SK-N-SH (cell line): ENCODE measurements at regions not wholly inside any gene's neighbourhood (a gene's known extent, or its start where the extent isn't known, plus 50 kb on each side); places are given as distances from the start of the nearest gene placed in this dataset.

ENCODE experiments used
- CTCF ChIA-PET: fragments of 300-600, 350-600 bp; formaldehyde crosslinking; extraction: SDS; loops from one replicate; lab custom pipeline; 2021; lab: Yijun Ruan, JAX
- POLR2A ChIA-PET: fragments of 350-600 bp; sonication (Branson Sonifier 250); formaldehyde crosslinking; extraction: SDS; loops from one replicate; lab custom pipeline; 2020; ENCODE audit warnings: antibody characterized with exemption, inconsistent platforms; lab: Yijun Ruan, JAX
- DNase-seq: peaks from one replicate; pipeline ENCODE4 v3.0.0; 2012
- H2AFZ ChIP-seq: fragments of 200-600 bp; sonication (generic); 2 replicates; pipeline ENCODE4 v1.8.1; 2016; ENCODE audit warnings: antibody characterized with exemption, mild to moderate bottlenecking, low read depth
- H3F3A ChIP-seq: fragments of 200-600 bp; sonication (generic); replicated peaks from 2 replicates; pipeline ENCODE3; 2016; ENCODE audit warnings: antibody characterized with exemption, mild to moderate bottlenecking; ENCODE audit not compliant: insufficient read depth
- H3K27ac ChIP-seq, 2 experiments: fragments of 200-500 bp in 1 of 2; fragments of 200-600 bp in 1 of 2; sonication (Bioruptor generic) in 1 of 2; sonication (generic), shearing (Covaris generic) in 1 of 2; 2 replicates each; pipeline versions ENCODE4 v1.5.1 to v1.6.1; 2014 to 2016; ENCODE audit warnings: low read depth in 2 of 2, inconsistent platforms in 1 of 2, low read length in 1 of 2, mild to moderate bottlenecking in 1 of 2, mixed read lengths in 1 of 2
- H3K27me3 ChIP-seq: fragments of 200-600 bp; sonication (generic), shearing (Covaris generic); 2 replicates; pipeline ENCODE4 v1.6.1; 2016; ENCODE audit warnings: mixed run types; ENCODE audit not compliant: insufficient read depth
- H3K36me3 ChIP-seq, 2 experiments: fragments of 200-500 bp in 1 of 2; fragments of 200-600 bp in 1 of 2; sonication (Bioruptor generic) in 1 of 2; sonication (generic) in 1 of 2; replicated peaks in 1 of 2; 2 replicates each; pipeline versions ENCODE3 to v1.5.1; 2014 to 2016; ENCODE audit warnings: low read length in 1 of 2, mild to moderate bottlenecking in 1 of 2; ENCODE audit not compliant: insufficient read depth in 2 of 2, control insufficient read depth in 1 of 2
- H3K4me1 ChIP-seq, 2 experiments: fragments of 200-500 bp in 1 of 2; fragments of 200-600 bp in 1 of 2; sonication (Bioruptor generic) in 1 of 2; sonication (generic), shearing (Covaris generic) in 1 of 2; 2 replicates each; pipeline versions ENCODE4 v1.5.1 to v1.6.1; 2014 to 2016; ENCODE audit warnings: low read depth in 1 of 2, low read length in 1 of 2, mixed run types in 1 of 2; ENCODE audit not compliant: insufficient read depth in 2 of 2, control insufficient read depth in 1 of 2
- H3K4me2 ChIP-seq: fragments of 200-600 bp; sonication (generic), shearing (Covaris generic); 2 replicates; pipeline ENCODE4 v1.6.1; 2017; ENCODE audit warnings: mixed run types
- H3K4me3 ChIP-seq, 2 experiments: fragments of 200-500 bp in 1 of 2; fragments of 200-600 bp in 1 of 2; sonication (Bioruptor generic) in 1 of 2; sonication (generic), shearing (Covaris generic) in 1 of 2; 2 replicates each; pipeline versions ENCODE4 v1.5.1 to v1.8.1; 2014 to 2016; ENCODE audit warnings: low read depth in 2 of 2, inconsistent platforms in 1 of 2, low read length in 1 of 2, mild to moderate bottlenecking in 1 of 2, mixed read lengths in 1 of 2, moderate library complexity in 1 of 2
- H3K79me2 ChIP-seq: fragments of 200-600 bp; sonication (generic); 2 replicates; pipeline ENCODE4 v1.8.1; 2017; ENCODE audit warnings: mild to moderate bottlenecking; ENCODE audit not compliant: insufficient read depth
- H3K9ac ChIP-seq: fragments of 200-600 bp; sonication (generic); 2 replicates; pipeline ENCODE4 v1.6.1; 2017; ENCODE audit warnings: mixed run types
- H3K9me2 ChIP-seq: fragments of 200-600 bp; sonication (generic); 2 replicates; pipeline ENCODE4 v1.6.1; 2017; ENCODE audit warnings: mixed run types
- H3K9me3 ChIP-seq: fragments of 200-600 bp; sonication (generic); 2 replicates; pipeline ENCODE4 v1.6.1; 2017; ENCODE audit warnings: mixed run types, mild to moderate bottlenecking, moderate library complexity
- H4K20me1 ChIP-seq: fragments of 200-600 bp; sonication (generic); 2 replicates; pipeline ENCODE4 v1.6.1; 2017; ENCODE audit warnings: mild to moderate bottlenecking, mixed run types; ENCODE audit not compliant: insufficient read depth
- ELF1 ChIP-seq: IDR thresholded peaks from 2 replicates; pipeline ENCODE4 v1.4.0; 2012
- EP300 ChIP-seq, 2 experiments: IDR thresholded peaks; 2 replicates each; pipeline versions ENCODE4 v1.4.0 to v1.6.1; 2012; ENCODE audit warnings: borderline replicate concordance in 1 of 2, low read depth in 1 of 2, low read length in 1 of 2
- GABPA ChIP-seq: IDR thresholded peaks from 2 replicates; pipeline ENCODE4 v1.4.0; 2012; ENCODE audit warnings: low read depth, mild to moderate bottlenecking
- GATA2 ChIP-seq: sonication (generic); formaldehyde crosslinking; IDR thresholded peaks from 2 replicates; pipeline ENCODE4 v1.5.0; 2020; ENCODE audit warnings: mild to moderate bottlenecking, missing genetic modification reagents
- IRF3 ChIP-seq: fragments of 150-350 bp; IDR thresholded peaks from 2 replicates; pipeline ENCODE4 v1.6.1; 2016; ENCODE audit warnings: mild to moderate bottlenecking, low read depth, low read length
- JUND ChIP-seq: IDR thresholded peaks from 2 replicates; pipeline ENCODE4 v1.4.0; 2012
- MAX ChIP-seq: IDR thresholded peaks from 2 replicates; pipeline ENCODE4 v1.4.0; 2012; ENCODE audit warnings: low read depth
- NRF1 ChIP-seq: IDR thresholded peaks from 2 replicates; pipeline ENCODE4 v1.6.1; 2012; ENCODE audit warnings: low read depth, mild to moderate bottlenecking, low read length
- PBX3 ChIP-seq: IDR thresholded peaks from 2 replicates; pipeline ENCODE4; 2012
- POLR2AphosphoS5 ChIP-seq: IDR thresholded peaks from 2 replicates; pipeline ENCODE4 v1.6.1; 2012; ENCODE audit warnings: low read depth, low read length
- RFX5 ChIP-seq: IDR thresholded peaks from 2 replicates; pipeline ENCODE4 v1.6.1; 2012; ENCODE audit warnings: mild to moderate bottlenecking, improper control_type of control experiment, low read length
- SIN3A ChIP-seq: IDR thresholded peaks from 2 replicates; pipeline ENCODE4 v1.6.1; 2012; ENCODE audit warnings: low read depth, mild to moderate bottlenecking, low read length, moderate library complexity, borderline replicate concordance
- TAF1 ChIP-seq: IDR thresholded peaks from 2 replicates; pipeline ENCODE4 v1.6.1; 2012; ENCODE audit warnings: low read depth, mild to moderate bottlenecking, low read length, moderate library complexity, borderline replicate concordance
- TCF12 ChIP-seq: IDR thresholded peaks from 2 replicates; pipeline ENCODE4 v1.4.0; 2012
- TEAD4 ChIP-seq: IDR thresholded peaks from 2 replicates; pipeline ENCODE4 v1.4.0; 2012; ENCODE audit warnings: mild to moderate bottlenecking, borderline replicate concordance; ENCODE audit not compliant: insufficient read depth
- USF2 ChIP-seq: fragments of 150-350 bp; IDR thresholded peaks from 2 replicates; pipeline ENCODE4 v1.6.1; 2017; ENCODE audit warnings: antibody characterized with exemption, low read length, low read depth, borderline replicate concordance
- YY1 ChIP-seq: IDR thresholded peaks from 2 replicates; pipeline ENCODE4 v1.4.0; 2012; ENCODE audit warnings: low read depth, mild to moderate bottlenecking
- ZBTB33 ChIP-seq: IDR thresholded peaks from 2 replicates; pipeline ENCODE4 v1.4.0; 2012; ENCODE audit warnings: low read depth, borderline replicate concordance
- WGBS: methylation state at CpG from one replicate; pipeline ENCODE4 v1.1.6; 2017; ENCODE audit warnings: low lambda C conversion rate; 5-methylcytosine and 5-hydroxymethylcytosine counted together

DNA sequence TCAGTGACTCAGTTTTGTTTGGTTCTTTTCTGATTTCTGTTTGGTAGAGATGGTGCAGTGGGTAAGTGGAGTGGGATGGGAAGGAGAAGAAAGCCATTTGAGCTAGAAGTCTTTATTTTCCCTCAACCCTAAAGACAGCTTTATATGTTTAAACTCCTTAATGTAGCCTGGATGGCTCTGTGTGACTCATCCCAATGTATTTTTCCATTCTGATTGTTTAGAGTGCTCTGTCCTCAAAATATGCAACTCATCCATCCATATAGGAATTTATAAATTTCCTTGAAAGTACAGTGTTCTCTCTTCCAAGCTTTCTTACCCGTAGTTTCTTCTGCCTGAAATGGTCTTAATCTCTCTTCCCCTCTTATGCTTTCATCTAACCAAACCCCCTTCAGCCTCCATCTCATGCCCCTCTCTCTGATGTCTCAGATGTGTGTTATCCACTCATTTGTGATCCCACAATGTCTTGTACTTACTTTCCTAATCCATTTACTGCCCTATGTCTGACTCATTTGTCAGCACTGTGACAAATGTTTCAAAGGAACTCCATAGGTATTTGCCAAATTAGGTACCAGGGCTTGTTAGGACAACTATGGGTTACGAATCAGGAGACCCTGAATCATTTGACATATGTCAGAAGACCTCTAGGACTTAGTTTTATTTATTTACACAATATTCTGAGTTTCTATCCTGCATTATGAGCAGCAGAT, 217.5 kb upstream of the SGCD start:
- no peaks in the 10 kb centered on the region for H3K79me2 ChIP-seq
- no peak for DNase-seq
- ChIA-PET POLR2A (no interaction called here), CTCF (no interaction called here)
- no peaks in the 10 kb centered on the region for H3K4me1 ChIP-seq
- no peak overlapping the region for H3K27ac ChIP-seq
- H3K27me3 ChIP-seq, result no peaks in the 10 kb centered on the region
- no peak overlapping the region for H3K4me2 ChIP-seq
- H4K20me1 ChIP-seq, result no peaks in the 10 kb centered on the region
- 25% methylated on average over 2 of the region's 2 CpGs for WGBS
- no peaks in the 10 kb centered on the region for H3K36me3 ChIP-seq
- peak; percentile 25; the same call in 1 of the 2 replicates for TF ChIP-seq PBX3
- TF ChIP-seq USF2, result no peak
- TF ChIP-seq, all 33 proteins: peak for 1
- Histone ChIP-seq H3F3A (no peaks in the 10 kb centered on the region), H3K9me2 (no peaks in the 10 kb centered on the region), H3K9ac (no peak overlapping the region), H3K9me3 (no peaks in the 10 kb centered on the region), H2AFZ (no peak overlapping the region), H3K4me3 (no peak overlapping the region)

- no peaks in the 10 kb centered on the region for H3K27me3 ChIP-seq
- H3K27ac ChIP-seq, result no peak overlapping the region
- no peaks in the 10 kb centered on the region for H3K4me1 ChIP-seq
- H4K20me1 ChIP-seq, result no peaks in the 10 kb centered on the region
- DNase-seq, result no peak
- POLR2A ChIA-PET, result no interaction called here
- H3K4me3 ChIP-seq, result no peak overlapping the region
- CTCF ChIA-PET, result no interaction called here
- no peaks in the 10 kb centered on the region for H3K9me2 ChIP-seq
- WGBS, result 53% methylated on average over 4 of the region's 4 CpGs
- H3K4me2 ChIP-seq, result no peak overlapping the region
- H3K9me3 ChIP-seq, result no peaks in the 10 kb centered on the region
- H2AFZ ChIP-seq, result no peak overlapping the region
- H3K36me3 ChIP-seq, result no peaks in the 10 kb centered on the region
- no peaks in the 10 kb centered on the region for H3F3A ChIP-seq
- H3K79me2 ChIP-seq, result no peaks in the 10 kb centered on the region
- H3K9ac ChIP-seq, result no peak overlapping the region
- TF ChIP-seq POLR2AphosphoS5 (no peak), MAX (no peak), RFX5 (no peak), NRF1 (no peak), ZBTB33 (no peak), EP300 (IDR thresholded peaks at IDR 0.05; ENCODE audit: borderline replicate concordance in 1 of 2, low read depth in 1 of 2, low read length in 1 of 2) (no peak), GABPA (no peak), JUND (no peak), TEAD4 (no peak), YY1 (no peak), SIN3A (no peak), TCF12 (no peak), IRF3 (no peak), GATA2 (CRISPR knock-in tag) (no peak), ELF1 (no peak), TAF1 (no peak), USF2 (no peak)
Measured at GRCh38 chr5:156119692-156120091, 207.3 kb upstream of the SGCD start.
